Hepatocyte (in vitro differentiated cells): ENCODE measurements at regions not wholly inside any gene's neighbourhood (a gene's known extent, or its start where the extent isn't known, plus 50 kb on each side); places are given as distances from the start of the nearest gene placed in this dataset.

ENCODE experiments used
- EZH2phosphoT487 ChIP-seq: fragments of 200-600 bp; sonication (generic); IDR thresholded peaks from one replicate; pipeline ENCODE4 v1.6.1; 2018; ENCODE audit warnings: antibody characterized with exemption, mild to moderate bottlenecking, low read depth, moderate library complexity; ENCODE audit not compliant: unreplicated experiment, severe bottlenecking
- TF ChIP-seq, protein P1 (sequence below): fragments of 200-600 bp; sonication (generic); IDR thresholded peaks from 2 replicates; pipeline ENCODE4 v1.5.1; 2016; ENCODE audit warnings: antibody characterized with exemption, mild to moderate bottlenecking; ENCODE audit not compliant: poor library complexity

DNA sequence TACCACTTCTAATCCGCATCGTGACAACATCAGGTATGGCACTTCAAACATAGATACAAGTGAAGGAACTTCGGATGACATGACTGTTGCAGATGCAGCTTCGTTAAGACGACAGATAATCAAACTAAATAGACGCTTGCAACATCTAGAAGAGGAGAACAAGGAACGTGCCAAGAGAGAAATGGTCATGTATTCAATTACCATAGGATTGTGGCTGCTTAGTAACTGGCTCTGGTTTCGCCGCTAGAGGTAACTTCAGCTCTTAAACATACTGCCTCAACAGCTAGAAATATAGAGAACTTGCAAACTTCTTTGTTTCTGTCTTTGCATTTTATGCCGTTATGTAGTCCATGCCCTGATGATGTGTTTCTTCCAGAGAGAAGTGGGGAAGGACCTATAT lies 530.8 kb upstream of the DIPK2B start:
- TF ChIP-seq, protein P1, sequence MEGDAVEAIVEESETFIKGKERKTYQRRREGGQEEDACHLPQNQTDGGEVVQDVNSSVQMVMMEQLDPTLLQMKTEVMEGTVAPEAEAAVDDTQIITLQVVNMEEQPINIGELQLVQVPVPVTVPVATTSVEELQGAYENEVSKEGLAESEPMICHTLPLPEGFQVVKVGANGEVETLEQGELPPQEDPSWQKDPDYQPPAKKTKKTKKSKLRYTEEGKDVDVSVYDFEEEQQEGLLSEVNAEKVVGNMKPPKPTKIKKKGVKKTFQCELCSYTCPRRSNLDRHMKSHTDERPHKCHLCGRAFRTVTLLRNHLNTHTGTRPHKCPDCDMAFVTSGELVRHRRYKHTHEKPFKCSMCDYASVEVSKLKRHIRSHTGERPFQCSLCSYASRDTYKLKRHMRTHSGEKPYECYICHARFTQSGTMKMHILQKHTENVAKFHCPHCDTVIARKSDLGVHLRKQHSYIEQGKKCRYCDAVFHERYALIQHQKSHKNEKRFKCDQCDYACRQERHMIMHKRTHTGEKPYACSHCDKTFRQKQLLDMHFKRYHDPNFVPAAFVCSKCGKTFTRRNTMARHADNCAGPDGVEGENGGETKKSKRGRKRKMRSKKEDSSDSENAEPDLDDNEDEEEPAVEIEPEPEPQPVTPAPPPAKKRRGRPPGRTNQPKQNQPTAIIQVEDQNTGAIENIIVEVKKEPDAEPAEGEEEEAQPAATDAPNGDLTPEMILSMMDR, result no peak
- TF ChIP-seq EZH2phosphoT487, result no peak
